DOHH2 (cell line): ENCODE measurements at regions not wholly inside any gene's neighbourhood (a gene's known extent, or its start where the extent isn't known, plus 50 kb on each side); places are given as distances from the start of the nearest gene placed in this dataset.

Source experiments
- EZH2phosphoT487 ChIP-seq: fragments of 200-600 bp; sonication (generic); IDR thresholded peaks from 2 replicates; pipeline ENCODE4 v1.6.1; 2017; ENCODE audit warnings: borderline replicate concordance, mild to moderate bottlenecking, antibody characterized with exemption, low read length, moderate library complexity, mixed read lengths
- TF ChIP-seq, protein P1 (sequence below): fragments of 200-600 bp; sonication (generic); IDR thresholded peaks from one replicate; pipeline ENCODE4 v1.5.1; 2014; ENCODE audit warnings: antibody characterized with exemption, mild to moderate bottlenecking, low read depth, low read length; ENCODE audit not compliant: poor library complexity, severe bottlenecking

DNA sequence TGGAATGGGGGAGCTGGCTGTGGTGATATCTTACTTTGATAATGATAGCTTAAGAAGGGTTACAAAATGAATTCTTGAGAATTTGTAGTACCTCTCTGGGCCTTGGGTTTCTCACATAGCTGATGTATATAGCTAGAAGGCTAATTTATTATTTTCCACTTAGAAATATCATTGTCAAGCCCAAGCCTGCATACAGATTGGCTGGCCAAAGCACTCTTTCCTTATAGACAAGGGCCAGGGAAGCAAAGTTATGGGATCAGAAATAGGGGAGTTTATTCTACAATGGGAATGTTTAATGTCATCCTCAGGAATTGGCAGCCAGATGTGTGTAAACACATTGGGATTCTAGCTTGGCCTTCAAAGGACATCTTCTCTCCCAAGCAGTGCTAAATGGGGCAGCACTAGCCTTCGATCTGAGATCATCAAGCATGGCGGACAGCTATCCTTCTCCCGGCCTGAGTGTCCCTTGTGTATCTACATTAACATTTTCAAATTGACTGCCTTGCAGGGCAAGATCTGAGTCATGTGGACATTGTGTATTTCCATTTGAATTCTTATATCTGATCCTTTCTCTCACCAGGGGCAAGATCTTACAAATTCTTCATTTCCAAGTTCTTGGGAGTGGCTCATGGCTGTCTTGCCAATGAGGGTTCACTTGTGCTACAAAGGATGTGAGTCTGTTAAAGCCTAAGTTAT lies 457.2 kb downstream of the ARHGEF28 start:
- TF ChIP-seq, protein P1, sequence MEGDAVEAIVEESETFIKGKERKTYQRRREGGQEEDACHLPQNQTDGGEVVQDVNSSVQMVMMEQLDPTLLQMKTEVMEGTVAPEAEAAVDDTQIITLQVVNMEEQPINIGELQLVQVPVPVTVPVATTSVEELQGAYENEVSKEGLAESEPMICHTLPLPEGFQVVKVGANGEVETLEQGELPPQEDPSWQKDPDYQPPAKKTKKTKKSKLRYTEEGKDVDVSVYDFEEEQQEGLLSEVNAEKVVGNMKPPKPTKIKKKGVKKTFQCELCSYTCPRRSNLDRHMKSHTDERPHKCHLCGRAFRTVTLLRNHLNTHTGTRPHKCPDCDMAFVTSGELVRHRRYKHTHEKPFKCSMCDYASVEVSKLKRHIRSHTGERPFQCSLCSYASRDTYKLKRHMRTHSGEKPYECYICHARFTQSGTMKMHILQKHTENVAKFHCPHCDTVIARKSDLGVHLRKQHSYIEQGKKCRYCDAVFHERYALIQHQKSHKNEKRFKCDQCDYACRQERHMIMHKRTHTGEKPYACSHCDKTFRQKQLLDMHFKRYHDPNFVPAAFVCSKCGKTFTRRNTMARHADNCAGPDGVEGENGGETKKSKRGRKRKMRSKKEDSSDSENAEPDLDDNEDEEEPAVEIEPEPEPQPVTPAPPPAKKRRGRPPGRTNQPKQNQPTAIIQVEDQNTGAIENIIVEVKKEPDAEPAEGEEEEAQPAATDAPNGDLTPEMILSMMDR: no peak
- TF ChIP-seq EZH2phosphoT487: no peak
